ENCODE measurements at regions not wholly inside any gene's neighbourhood (a gene's known extent, or its start where the extent isn't known, plus 50 kb on each side); places are given as distances from the start of the nearest gene placed in this dataset.

GRCh38 chr6:80714513-80714912 is 608.0 kb downstream of the BCKDHB start:
- no peak for TF ChIP-seq CTCF (IDR thresholded peaks at IDR 0.05; ENCODE audit: low read depth, low read length)
- DNase-seq (ENCODE audit: low read depth in 2 of 2) = no peak
- no peak overlapping the region for H3K4me3 ChIP-seq (replicated peaks in 1 of 2; ENCODE audit: low read depth in 2 of 2, low read length in 2 of 2)

- no peak for DNase-seq (ENCODE audit: low read depth in 2 of 2)
- TF ChIP-seq CTCF (IDR thresholded peaks at IDR 0.05; ENCODE audit: low read depth, low read length) = no peak
Measured at GRCh38 chr6:80698459-80698858, 592.0 kb downstream of the BCKDHB start.

GRCh38 chr6:80696268-80696667 is 589.8 kb downstream of the BCKDHB start:
- no peak for DNase-seq (ENCODE audit: low read depth in 2 of 2)

More at GRCh38 chr6:80698459-80698858, 592.0 kb downstream of the BCKDHB start:
- no peak overlapping the region for H3K4me3 ChIP-seq (replicated peaks in 1 of 2; ENCODE audit: low read depth in 2 of 2, low read length in 2 of 2)

GRCh38 chr6:80690551-80691131 is 584.2 kb downstream of the BCKDHB start:
- DNase-seq (ENCODE audit: low read depth in 2 of 2) = peak in 1 of 2 donors; percentile 3
- no peak for TF ChIP-seq CTCF (IDR thresholded peaks at IDR 0.05; ENCODE audit: low read depth, low read length)
- H3K4me3 ChIP-seq (replicated peaks in 1 of 2; ENCODE audit: low read depth in 2 of 2, low read length in 2 of 2) = no peak overlapping the region

More at GRCh38 chr6:80696268-80696667, 589.8 kb downstream of the BCKDHB start:
- TF ChIP-seq CTCF (IDR thresholded peaks at IDR 0.05; ENCODE audit: low read depth, low read length) = no peak
- H3K4me3 ChIP-seq (replicated peaks in 1 of 2; ENCODE audit: low read depth in 2 of 2, low read length in 2 of 2) = no peak overlapping the region

- peak overlapping the region in 1 of 2 donors; percentile 1 for H3K4me3 ChIP-seq (replicated peaks in 1 of 2; ENCODE audit: low read depth in 2 of 2, low read length in 2 of 2)
- no peak for TF ChIP-seq CTCF (IDR thresholded peaks at IDR 0.05; ENCODE audit: low read depth, low read length)
- DNase-seq (ENCODE audit: low read depth in 2 of 2) = no peak
Measured at GRCh38 chr6:80689716-80690395, 583.4 kb downstream of the BCKDHB start.

GRCh38 chr6:80679992-80680391 is 573.5 kb downstream of the BCKDHB start:
- H3K4me3 ChIP-seq (replicated peaks in 1 of 2; ENCODE audit: low read depth in 2 of 2, low read length in 2 of 2) = no peak overlapping the region
- no peak for DNase-seq (ENCODE audit: low read depth in 2 of 2)
- no peak for TF ChIP-seq CTCF (IDR thresholded peaks at IDR 0.05; ENCODE audit: low read depth, low read length)

Measured in cardiac fibroblast (primary cell).